HFFc6 (cell line): ENCODE measurements at regions not wholly inside any gene's neighbourhood (a gene's known extent, or its start where the extent isn't known, plus 50 kb on each side); places are given as distances from the start of the nearest gene placed in this dataset.

Experiments used
- DNase-seq: peaks from one replicate; pipeline ENCODE4 v3.0.0-alpha.2; 2018
- H3K27ac Mint-ChIP-seq: 2 replicates; pipeline ENCODE4 v1.8.0; 2020; ENCODE audit warnings: mild to moderate bottlenecking, mixed read lengths
- H3K27me3 Mint-ChIP-seq: 2 replicates; pipeline ENCODE4 v1.8.0; 2021; ENCODE audit warnings: mild to moderate bottlenecking, moderate library complexity, mixed read lengths; ENCODE audit not compliant: insufficient read depth
- H3K36me3 Mint-ChIP-seq: 2 replicates; pipeline ENCODE4 v1.8.0; 2021; ENCODE audit warnings: low read depth, mixed read lengths
- H3K4me1 Mint-ChIP-seq: 2 replicates; pipeline ENCODE4 v1.8.0; 2020; ENCODE audit warnings: low read depth, mixed read lengths
- H3K4me3 Mint-ChIP-seq: 2 replicates; pipeline ENCODE4 v1.8.0; 2020; ENCODE audit warnings: mild to moderate bottlenecking, moderate library complexity, mixed read lengths
- H3K9me3 Mint-ChIP-seq: 2 replicates; pipeline ENCODE4 v1.8.0; 2020; ENCODE audit warnings: mild to moderate bottlenecking, mixed read lengths
- TF ChIP-seq, protein P1 (sequence below): fragments of 200-600 bp; sonication (generic); IDR thresholded peaks from 2 replicates; pipeline ENCODE4 v1.5.0; 2021; ENCODE audit warnings: antibody characterized with exemption, mild to moderate bottlenecking

- Mint-ChIP-seq H3K27ac (no peak overlapping the region), H3K4me3 (no peak overlapping the region), H3K9me3 (peaks cover 16% of the 10 kb centered on the region), H3K4me1 (peaks cover 14% of the 10 kb centered on the region), H3K27me3 (no peaks in the 10 kb centered on the region), H3K36me3 (peaks cover 12% of the 10 kb centered on the region)
- no peak for DNase-seq
- TF ChIP-seq, protein P1, sequence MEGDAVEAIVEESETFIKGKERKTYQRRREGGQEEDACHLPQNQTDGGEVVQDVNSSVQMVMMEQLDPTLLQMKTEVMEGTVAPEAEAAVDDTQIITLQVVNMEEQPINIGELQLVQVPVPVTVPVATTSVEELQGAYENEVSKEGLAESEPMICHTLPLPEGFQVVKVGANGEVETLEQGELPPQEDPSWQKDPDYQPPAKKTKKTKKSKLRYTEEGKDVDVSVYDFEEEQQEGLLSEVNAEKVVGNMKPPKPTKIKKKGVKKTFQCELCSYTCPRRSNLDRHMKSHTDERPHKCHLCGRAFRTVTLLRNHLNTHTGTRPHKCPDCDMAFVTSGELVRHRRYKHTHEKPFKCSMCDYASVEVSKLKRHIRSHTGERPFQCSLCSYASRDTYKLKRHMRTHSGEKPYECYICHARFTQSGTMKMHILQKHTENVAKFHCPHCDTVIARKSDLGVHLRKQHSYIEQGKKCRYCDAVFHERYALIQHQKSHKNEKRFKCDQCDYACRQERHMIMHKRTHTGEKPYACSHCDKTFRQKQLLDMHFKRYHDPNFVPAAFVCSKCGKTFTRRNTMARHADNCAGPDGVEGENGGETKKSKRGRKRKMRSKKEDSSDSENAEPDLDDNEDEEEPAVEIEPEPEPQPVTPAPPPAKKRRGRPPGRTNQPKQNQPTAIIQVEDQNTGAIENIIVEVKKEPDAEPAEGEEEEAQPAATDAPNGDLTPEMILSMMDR, result no peak
Observed at GRCh38 chr9:129235041-129235930, 57.2 kb upstream of the IER5L start.

- DNase-seq, result no peak
- H3K27ac Mint-ChIP-seq, result no peak overlapping the region
- TF ChIP-seq, protein P1, result no peak
- no peak overlapping the region for H3K4me3 Mint-ChIP-seq
- peaks cover 14% of the 10 kb centered on the region for H3K4me1 Mint-ChIP-seq
- H3K36me3 Mint-ChIP-seq, result peaks cover 12% of the 10 kb centered on the region
- H3K27me3 Mint-ChIP-seq, result no peaks in the 10 kb centered on the region
- peaks cover 16% of the 10 kb centered on the region for H3K9me3 Mint-ChIP-seq
Observed at GRCh38 chr9:129234491-129234890, 56.4 kb upstream of the IER5L start.

GRCh38 chr9:129232839-129233591 lies 55.0 kb upstream of the IER5L start:
- H3K27ac Mint-ChIP-seq, result no peak overlapping the region
- H3K36me3 Mint-ChIP-seq, result peaks cover 12% of the 10 kb centered on the region
- H3K4me3 Mint-ChIP-seq, result no peak overlapping the region
- DNase-seq, result no peak
- H3K9me3 Mint-ChIP-seq, result peaks cover 16% of the 10 kb centered on the region
- no peaks in the 10 kb centered on the region for H3K27me3 Mint-ChIP-seq
- TF ChIP-seq, protein P1, result no peak
- H3K4me1 Mint-ChIP-seq, result peaks cover 13% of the 10 kb centered on the region

DNA sequence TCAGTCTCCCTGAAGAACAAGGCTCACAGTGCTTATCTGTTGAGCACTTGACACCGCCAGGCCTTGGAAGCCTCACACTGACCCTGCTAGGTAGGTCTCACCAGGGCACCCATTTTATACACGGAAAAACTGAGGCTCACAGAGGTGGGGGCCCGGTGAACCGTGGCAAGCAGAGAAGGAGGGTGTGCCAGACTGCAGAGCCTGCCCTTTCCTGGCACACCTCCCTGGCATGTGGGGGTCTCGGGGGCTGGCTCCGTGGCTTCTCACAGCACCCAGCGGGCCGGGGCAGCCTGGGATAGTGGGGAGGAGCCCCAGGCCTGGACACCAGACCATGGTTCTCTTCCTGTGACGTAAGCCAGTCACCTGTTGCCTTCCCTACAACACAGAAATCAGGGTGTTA lies 53.7 kb upstream of the IER5L start:
- TF ChIP-seq, protein P1, result no peak

DNA sequence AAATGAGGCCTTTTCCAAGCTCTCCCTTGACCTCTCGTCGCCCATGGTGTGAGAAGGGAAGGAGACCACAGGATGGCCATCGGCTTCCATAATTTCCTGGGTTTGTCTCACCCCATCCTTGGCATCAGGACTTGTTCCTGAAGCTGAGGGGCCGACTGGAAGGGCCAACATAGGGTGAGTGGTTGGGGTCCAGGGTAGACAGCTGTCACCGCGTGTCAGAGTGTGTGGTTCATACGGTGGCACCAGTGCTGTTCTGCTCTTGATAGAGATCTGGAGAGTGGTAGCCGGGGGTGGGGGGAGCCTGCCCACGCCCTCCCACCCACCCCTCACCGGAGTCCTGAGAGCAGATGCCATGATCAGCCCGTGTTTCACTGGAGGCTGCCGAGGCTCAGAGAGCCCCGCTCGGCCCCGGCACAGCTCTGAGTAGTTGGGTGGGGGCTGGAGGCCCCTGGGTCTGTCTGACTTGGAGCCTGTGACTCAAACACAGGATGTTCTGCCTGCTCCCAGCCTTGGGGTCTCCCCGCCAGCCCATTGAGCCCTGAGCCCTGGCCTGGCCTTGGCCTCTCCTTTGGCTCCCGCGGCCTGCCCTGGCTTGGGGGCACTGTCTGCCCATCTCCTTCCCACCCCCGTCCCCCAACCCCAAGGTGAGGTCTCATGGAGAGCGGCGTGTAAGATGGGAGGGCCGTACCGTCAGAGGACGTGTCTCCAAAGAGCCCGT lies 53.1 kb upstream of the IER5L start:
- Mint-ChIP-seq H3K36me3 (peaks cover 12% of the 10 kb centered on the region), H3K4me3 (no peak overlapping the region), H3K4me1 (no peaks in the 10 kb centered on the region), H3K27me3 (no peaks in the 10 kb centered on the region), H3K9me3 (peaks cover 16% of the 10 kb centered on the region), H3K27ac (no peak overlapping the region)
- TF ChIP-seq, protein P1, result no peak
- DNase-seq, result no peak

More for the DNA sequence above, 53.7 kb upstream of the IER5L start:
- Mint-ChIP-seq H3K36me3 (peaks cover 12% of the 10 kb centered on the region), H3K4me1 (peaks cover under 1% of the 10 kb centered on the region; the same call in 1 of the 2 replicates), H3K27ac (no peak overlapping the region), H3K4me3 (no peak overlapping the region), H3K27me3 (no peaks in the 10 kb centered on the region), H3K9me3 (peaks cover 16% of the 10 kb centered on the region)
- no peak for DNase-seq
